Uterus (tissue), 2 donors: ENCODE measurements at regions not wholly inside any gene's neighbourhood (a gene's known extent, or its start where the extent isn't known, plus 50 kb on each side); places are given as distances from the start of the nearest gene placed in this dataset.

ENCODE experiments used
- POLR2A ChIP-seq, 2 donors: fragments of 450-650 bp; IDR thresholded peaks; one replicate each; pipeline ENCODE4 v1.6.1; 2016; ENCODE audit warnings: antibody characterized with exemption in 2 of 2, mild to moderate bottlenecking in 1 of 2, moderate library complexity in 1 of 2
- TF ChIP-seq, protein P1 (sequence below), 4 experiments: fragments of 200-600 bp in 2 of 4; fragments of 450-650 bp in 2 of 4; sonication (generic) in 2 of 4; IDR thresholded peaks; one replicate each; pipeline ENCODE4 v1.5.1; 2016 to 2019; ENCODE audit warnings: antibody characterized with exemption in 4 of 4, mild to moderate bottlenecking in 2 of 4, moderate library complexity in 1 of 4

DNA sequence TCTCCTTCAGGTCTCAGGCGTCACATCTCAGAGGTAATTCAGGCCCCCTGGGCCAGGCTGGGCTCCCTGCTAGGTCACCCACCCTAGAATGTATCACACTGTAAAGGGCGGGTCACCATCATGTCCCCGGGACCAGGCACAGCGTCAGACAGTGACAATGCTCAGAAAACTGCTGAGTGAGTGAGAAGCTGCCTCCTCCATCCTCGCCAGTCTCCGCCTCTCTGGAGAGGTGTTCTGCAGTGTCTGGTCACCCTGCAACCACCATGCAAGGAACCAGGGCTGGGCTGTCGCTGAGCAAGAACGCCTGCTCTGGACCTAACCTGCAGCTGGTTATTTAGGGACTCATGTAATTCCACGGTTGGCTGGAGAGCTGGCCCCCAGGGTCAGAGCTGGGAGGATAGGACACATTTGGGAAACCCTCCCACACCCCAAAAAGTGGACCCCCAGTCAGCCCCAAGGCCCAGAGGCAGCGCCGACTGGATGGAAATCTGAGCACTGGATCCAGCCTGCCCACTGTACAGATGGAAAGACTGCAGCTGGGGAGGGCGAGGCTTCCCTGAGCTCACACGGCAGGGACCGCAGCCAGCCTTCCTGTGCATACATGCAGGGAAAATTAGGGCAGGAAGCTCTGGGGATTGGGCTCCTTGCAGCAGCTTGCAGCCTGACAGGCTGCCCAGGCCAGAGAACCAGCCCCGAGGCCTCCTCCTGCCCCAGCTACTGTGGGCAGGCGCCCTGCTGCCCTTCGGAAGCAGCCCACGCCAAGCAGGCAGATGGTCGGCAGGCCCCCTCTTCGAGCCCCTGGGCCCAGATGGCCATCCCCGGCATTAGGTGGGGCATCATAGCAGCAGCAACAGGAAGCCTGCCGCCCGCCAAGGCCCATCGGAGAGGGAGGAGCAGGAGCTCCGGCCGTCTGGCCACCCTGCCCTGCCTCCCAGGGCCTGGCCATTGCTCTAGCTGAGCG lies 105.4 kb upstream of the ZMIZ1 start:
- TF ChIP-seq, protein P1, sequence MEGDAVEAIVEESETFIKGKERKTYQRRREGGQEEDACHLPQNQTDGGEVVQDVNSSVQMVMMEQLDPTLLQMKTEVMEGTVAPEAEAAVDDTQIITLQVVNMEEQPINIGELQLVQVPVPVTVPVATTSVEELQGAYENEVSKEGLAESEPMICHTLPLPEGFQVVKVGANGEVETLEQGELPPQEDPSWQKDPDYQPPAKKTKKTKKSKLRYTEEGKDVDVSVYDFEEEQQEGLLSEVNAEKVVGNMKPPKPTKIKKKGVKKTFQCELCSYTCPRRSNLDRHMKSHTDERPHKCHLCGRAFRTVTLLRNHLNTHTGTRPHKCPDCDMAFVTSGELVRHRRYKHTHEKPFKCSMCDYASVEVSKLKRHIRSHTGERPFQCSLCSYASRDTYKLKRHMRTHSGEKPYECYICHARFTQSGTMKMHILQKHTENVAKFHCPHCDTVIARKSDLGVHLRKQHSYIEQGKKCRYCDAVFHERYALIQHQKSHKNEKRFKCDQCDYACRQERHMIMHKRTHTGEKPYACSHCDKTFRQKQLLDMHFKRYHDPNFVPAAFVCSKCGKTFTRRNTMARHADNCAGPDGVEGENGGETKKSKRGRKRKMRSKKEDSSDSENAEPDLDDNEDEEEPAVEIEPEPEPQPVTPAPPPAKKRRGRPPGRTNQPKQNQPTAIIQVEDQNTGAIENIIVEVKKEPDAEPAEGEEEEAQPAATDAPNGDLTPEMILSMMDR (IDR thresholded peaks at IDR 0.05), result no peak
- TF ChIP-seq POLR2A (IDR thresholded peaks at IDR 0.05), result no peak
